ENCODE measurements at regions not wholly inside any gene's neighbourhood (a gene's known extent, or its start where the extent isn't known, plus 50 kb on each side); places are given as distances from the start of the nearest gene placed in this dataset.

- no peak for DNase-seq
- intact Hi-C loops (cut with DNase I; ENCODE audit: low total_unique reads), result no loop called here
- Histone ChIP-seq H3K36me3 (no peaks in the 10 kb centered on the region), H3K4me3 (no peak overlapping the region), H3K9me3 (peaks cover 0 to 2% (median 0%) of the 10 kb centered on the region in 4 donors), H3K27me3 (no peaks in the 10 kb centered on the region), H3K27ac (no peak overlapping the region), H3K4me1 (no peaks in the 10 kb centered on the region)
- 52 to 89% (median 75%) methylated on average over 1 of the region's 1 CpG for WGBS, 5 donors
- TF ChIP-seq EP300 (IDR thresholded peaks at IDR 0.05), result no peak
- no peak for TF ChIP-seq POLR2A (IDR thresholded peaks at IDR 0.05)
- TF ChIP-seq CTCF (IDR thresholded peaks at IDR 0.05), result no peak
- no peak for TF ChIP-seq POLR2AphosphoS5 (IDR thresholded peaks at IDR 0.05)
These were observed 595.6 kb upstream of the NRP1 start for GRCh38 chr10:33930079-33930478.

- no peak for TF ChIP-seq EP300 (IDR thresholded peaks at IDR 0.05)
- TF ChIP-seq POLR2A (IDR thresholded peaks at IDR 0.05), result no peak
- no peak for TF ChIP-seq POLR2AphosphoS5 (IDR thresholded peaks at IDR 0.05)
- TF ChIP-seq CTCF (IDR thresholded peaks at IDR 0.05), result no peak
- Histone ChIP-seq H3K4me1 (no peaks in the 10 kb centered on the region), H3K9me3 (peaks cover 0 to 9% (median 1%) of the 10 kb centered on the region in 4 donors), H3K27me3 (no peaks in the 10 kb centered on the region), H3K27ac (no peak overlapping the region), H3K36me3 (no peaks in the 10 kb centered on the region), H3K4me3 (no peak overlapping the region)
- DNase-seq, result no peak
- 71 to 83% (median 78%) methylated on average over 7 of the region's 7 CpGs for WGBS, 5 donors
- intact Hi-C loops (cut with DNase I; ENCODE audit: low total_unique reads), result no loop called here
These were observed 592.9 kb upstream of the NRP1 start for GRCh38 chr10:33927347-33927746.

- intact Hi-C loops (cut with DNase I; ENCODE audit: low total_unique reads), result no loop called here
- H3K4me3 ChIP-seq, result no peak overlapping the region
- H3K27me3 ChIP-seq, result no peaks in the 10 kb centered on the region
- TF ChIP-seq POLR2AphosphoS5 (IDR thresholded peaks at IDR 0.05) (no peak), EP300 (IDR thresholded peaks at IDR 0.05) (no peak), POLR2A (IDR thresholded peaks at IDR 0.05) (no peak), CTCF (IDR thresholded peaks at IDR 0.05) (no peak)
- H3K27ac ChIP-seq, result no peak overlapping the region
- WGBS, 5 donors, result 67 to 84% (median 74%) methylated on average over 5 of the region's 5 CpGs
- no peak for DNase-seq
- H3K9me3 ChIP-seq, result peaks cover 0 to 9% (median 0%) of the 10 kb centered on the region in 4 donors
- H3K36me3 ChIP-seq, result no peaks in the 10 kb centered on the region
- no peaks in the 10 kb centered on the region for H3K4me1 ChIP-seq
These were observed 587.6 kb upstream of the NRP1 start for GRCh38 chr10:33921970-33922605.

GRCh38 chr10:33920351-33920750 is 585.9 kb upstream of the NRP1 start:
- no peak for DNase-seq
- H3K4me3 ChIP-seq, result no peak overlapping the region
- H3K9me3 ChIP-seq, result peaks cover 0 to 9% (median 0%) of the 10 kb centered on the region in 4 donors
- TF ChIP-seq POLR2A (IDR thresholded peaks at IDR 0.05) (no peak), CTCF (IDR thresholded peaks at IDR 0.05) (no peak), EP300 (IDR thresholded peaks at IDR 0.05) (no peak), POLR2AphosphoS5 (IDR thresholded peaks at IDR 0.05) (no peak)
- no peak overlapping the region for H3K27ac ChIP-seq
- 82 to 94% (median 89%) methylated on average over 1 of the region's 1 CpG for WGBS, 5 donors
- no peaks in the 10 kb centered on the region for H3K27me3 ChIP-seq
- no peaks in the 10 kb centered on the region for H3K36me3 ChIP-seq
- intact Hi-C loops (cut with DNase I; ENCODE audit: low total_unique reads), result no loop called here
- H3K4me1 ChIP-seq, result no peaks in the 10 kb centered on the region

All from stomach (tissue), 8 donors.